ENCODE measurements at regions not wholly inside any gene's neighbourhood (a gene's known extent, or its start where the extent isn't known, plus 50 kb on each side); places are given as distances from the start of the nearest gene placed in this dataset.
"Not testable (repeated sequence)": the region's sequence is repeated elsewhere in the genome, so short reads cannot be mapped to it uniquely, and the experiment has no call there.

- DNase-seq, result no peak
Observed at GRCh38 chr11:19430754-19431398, 190.1 kb upstream of the E2F8 start.

- DNase-seq, result no peak
Observed at GRCh38 chr11:19430346-19430745, 189.6 kb upstream of the E2F8 start.

GRCh38 chr11:19429108-19429760, 188.5 kb upstream of the E2F8 start:
- DNase-seq, result no peak

- no peak for DNase-seq
Observed at GRCh38 chr11:19428206-19429002, 187.7 kb upstream of the E2F8 start.

- no peak for DNase-seq
Observed at GRCh38 chr11:19426756-19427403, 186.1 kb upstream of the E2F8 start.

GRCh38 chr11:19426011-19426755, 185.4 kb upstream of the E2F8 start:
- no peak for DNase-seq

GRCh38 chr11:19422276-19422675, 181.5 kb upstream of the E2F8 start:
- DNase-seq, result peak; percentile 39

GRCh38 chr11:19420868-19421533, 180.3 kb upstream of the E2F8 start:
- no peak for DNase-seq

GRCh38 chr11:19419808-19420207, 179.1 kb upstream of the E2F8 start:
- no peak for DNase-seq

GRCh38 chr11:19419021-19419750, 178.4 kb upstream of the E2F8 start:
- DNase-seq, result no peak

- DNase-seq, result no peak
Observed at GRCh38 chr11:19418221-19418620, 177.5 kb upstream of the E2F8 start.

- DNase-seq, result not testable (repeated sequence)
Observed at GRCh38 chr11:19412070-19412469, 171.3 kb upstream of the E2F8 start.

GRCh38 chr11:19410032-19410431, 169.3 kb upstream of the E2F8 start:
- DNase-seq, result no peak

GRCh38 chr11:19409307-19409706, 168.6 kb upstream of the E2F8 start:
- DNase-seq, result no peak

GRCh38 chr11:19407677-19408270, 167.0 kb upstream of the E2F8 start:
- no peak for DNase-seq

- DNase-seq, result no peak
Observed at GRCh38 chr11:19405966-19406365, 165.2 kb upstream of the E2F8 start.

GRCh38 chr11:19404787-19405186, 164.0 kb upstream of the E2F8 start:
- DNase-seq, result no peak

GRCh38 chr11:19403196-19403895, 162.6 kb upstream of the E2F8 start:
- no peak for DNase-seq

- no peak for DNase-seq
Observed at GRCh38 chr11:19400296-19400695, 159.6 kb upstream of the E2F8 start.

All from hindlimb muscle (tissue), 1 donor.